SU-DHL-6 (cell line): ENCODE measurements at regions not wholly inside any gene's neighbourhood (a gene's known extent, or its start where the extent isn't known, plus 50 kb on each side); places are given as distances from the start of the nearest gene placed in this dataset.

Source experiments
- EZH2phosphoT487 ChIP-seq: fragments of 200-600 bp; sonication (generic), shearing (Covaris generic); conservative IDR thresholded peaks from 2 replicates; pipeline ENCODE4 v1.6.1; 2018; ENCODE audit warnings: mild to moderate bottlenecking, antibody characterized with exemption, low read length, moderate library complexity, mixed read lengths
- TF ChIP-seq, protein P1 (sequence below): fragments of 200-600 bp; sonication (generic); IDR thresholded peaks from one replicate; pipeline ENCODE4 v1.5.1; 2017; ENCODE audit warnings: antibody characterized with exemption, mild to moderate bottlenecking, low read length, moderate library complexity; ENCODE audit not compliant: insufficient read depth, poor library complexity, severe bottlenecking

DNA sequence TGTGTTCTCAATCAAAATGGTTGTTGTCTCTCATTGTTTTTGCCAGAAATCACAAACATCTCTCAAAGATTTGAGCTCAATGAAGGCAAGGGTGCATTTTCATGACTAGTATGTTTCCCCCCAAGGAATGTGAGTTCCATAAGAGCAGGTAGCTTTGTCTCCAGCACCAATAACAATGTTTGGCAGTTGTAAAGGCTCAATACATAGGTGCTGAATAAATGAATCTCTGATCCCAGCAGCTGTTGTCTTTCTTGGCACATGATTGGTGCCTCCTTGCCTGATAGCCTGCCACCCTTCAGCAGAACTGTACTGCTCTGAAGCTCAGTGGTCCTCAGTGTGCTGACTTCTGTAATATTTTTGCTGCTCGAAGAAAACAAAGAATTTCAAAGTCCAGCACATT is 103.1 kb upstream of the CDH11 start:
- TF ChIP-seq, protein P1, sequence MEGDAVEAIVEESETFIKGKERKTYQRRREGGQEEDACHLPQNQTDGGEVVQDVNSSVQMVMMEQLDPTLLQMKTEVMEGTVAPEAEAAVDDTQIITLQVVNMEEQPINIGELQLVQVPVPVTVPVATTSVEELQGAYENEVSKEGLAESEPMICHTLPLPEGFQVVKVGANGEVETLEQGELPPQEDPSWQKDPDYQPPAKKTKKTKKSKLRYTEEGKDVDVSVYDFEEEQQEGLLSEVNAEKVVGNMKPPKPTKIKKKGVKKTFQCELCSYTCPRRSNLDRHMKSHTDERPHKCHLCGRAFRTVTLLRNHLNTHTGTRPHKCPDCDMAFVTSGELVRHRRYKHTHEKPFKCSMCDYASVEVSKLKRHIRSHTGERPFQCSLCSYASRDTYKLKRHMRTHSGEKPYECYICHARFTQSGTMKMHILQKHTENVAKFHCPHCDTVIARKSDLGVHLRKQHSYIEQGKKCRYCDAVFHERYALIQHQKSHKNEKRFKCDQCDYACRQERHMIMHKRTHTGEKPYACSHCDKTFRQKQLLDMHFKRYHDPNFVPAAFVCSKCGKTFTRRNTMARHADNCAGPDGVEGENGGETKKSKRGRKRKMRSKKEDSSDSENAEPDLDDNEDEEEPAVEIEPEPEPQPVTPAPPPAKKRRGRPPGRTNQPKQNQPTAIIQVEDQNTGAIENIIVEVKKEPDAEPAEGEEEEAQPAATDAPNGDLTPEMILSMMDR = no peak
- TF ChIP-seq EZH2phosphoT487 = no peak
